HG03097 (cell line): ENCODE measurements at regions not wholly inside any gene's neighbourhood (a gene's known extent, or its start where the extent isn't known, plus 50 kb on each side); places are given as distances from the start of the nearest gene placed in this dataset.

ENCODE experiments used
- ATAC-seq: cut with Tn5 transposase; IDR thresholded peaks from one replicate; pipeline ENCODE4 v1.9.1; 2021; ENCODE audit not compliant: unreplicated experiment, low FRiP score

DNA sequence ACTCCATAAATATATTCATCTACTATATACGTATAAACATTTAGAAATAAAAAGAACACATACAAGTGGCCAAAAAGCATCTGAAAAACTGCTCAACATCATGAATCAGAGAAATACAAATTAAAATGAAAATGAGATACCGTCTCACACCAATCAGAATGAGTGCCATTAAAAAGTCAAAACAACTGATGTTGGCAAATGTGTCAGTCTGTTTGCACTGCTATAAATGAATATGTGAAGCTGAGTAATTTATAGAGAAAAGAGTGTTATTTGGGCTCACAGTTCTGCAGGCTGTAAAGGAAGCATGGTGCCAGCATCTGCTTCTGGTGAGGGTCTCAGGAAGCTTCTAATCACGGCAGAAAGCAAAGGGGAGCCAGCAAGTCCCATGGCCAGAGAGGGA lies 620.3 kb upstream of the CCDC54 start:
- no peak for ATAC-seq

GRCh38 chr3:106758459-106758858 lies 618.8 kb upstream of the CCDC54 start:
- ATAC-seq, result no peak

GRCh38 chr3:106759731-106760130 lies 617.5 kb upstream of the CCDC54 start:
- ATAC-seq, result no peak

- ATAC-seq, result no peak
These were observed 611.9 kb upstream of the CCDC54 start for GRCh38 chr3:106765342-106765741.

GRCh38 chr3:106768941-106769480 lies 608.2 kb upstream of the CCDC54 start:
- ATAC-seq, result no peak

DNA sequence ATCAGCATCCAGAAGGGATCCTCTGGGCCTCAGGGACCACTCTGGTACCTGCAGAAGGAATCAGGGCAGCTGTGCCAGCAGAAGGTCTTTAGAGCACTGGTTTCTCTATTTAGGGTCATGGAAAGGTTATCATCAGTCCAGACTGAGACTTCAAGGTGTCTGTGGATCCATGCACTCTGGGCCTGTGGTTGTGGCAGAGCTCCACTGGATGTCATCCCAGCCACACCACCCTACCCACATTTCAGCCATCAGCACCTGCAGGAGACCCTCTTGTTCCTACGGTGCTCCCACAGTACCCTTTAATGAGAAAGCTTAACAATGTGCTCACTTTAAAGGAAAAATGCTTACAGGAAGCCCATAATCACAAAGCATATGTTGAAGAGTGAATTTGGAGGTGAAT lies 603.4 kb upstream of the CCDC54 start:
- ATAC-seq, result no peak

DNA sequence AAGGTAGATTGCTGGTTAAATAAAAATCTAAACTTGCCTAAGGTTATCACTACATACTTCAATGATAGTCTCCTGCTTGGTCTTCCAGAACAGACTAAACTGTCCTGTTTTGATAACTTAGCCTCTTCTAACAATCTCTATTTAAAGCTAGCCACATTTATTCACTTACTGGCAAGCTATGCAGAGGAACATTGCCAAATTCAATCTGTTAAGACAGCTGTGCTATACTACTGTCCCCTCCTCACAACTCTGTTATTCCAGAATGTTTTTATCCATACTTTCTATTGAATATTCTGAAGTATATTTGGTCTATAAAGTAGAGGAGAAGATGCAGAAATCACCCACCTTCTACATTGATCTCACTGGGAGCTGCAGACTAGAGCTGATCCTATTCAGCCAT lies 594.0 kb upstream of the CCDC54 start:
- no peak for ATAC-seq

GRCh38 chr3:106789276-106789675 lies 588.0 kb upstream of the CCDC54 start:
- ATAC-seq, result no peak

GRCh38 chr3:106792716-106793115 lies 584.5 kb upstream of the CCDC54 start:
- ATAC-seq, result no peak

DNA sequence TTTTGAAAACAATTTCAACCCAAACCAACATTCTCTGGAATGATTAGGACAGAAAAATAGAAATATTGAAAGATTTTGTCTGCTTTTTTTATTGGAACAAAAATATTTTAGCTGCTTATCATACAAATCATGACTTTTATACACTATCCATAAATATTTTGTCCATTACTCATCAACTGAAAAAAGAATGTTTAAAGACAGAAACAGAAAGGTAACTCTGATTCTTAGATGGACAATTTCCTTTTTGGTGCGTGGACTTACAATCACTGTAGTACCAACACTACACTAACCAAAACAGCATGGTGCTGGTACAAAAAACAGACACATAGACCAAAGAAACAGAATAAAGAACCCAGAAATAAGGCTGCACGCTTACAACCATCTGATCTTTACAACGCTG lies 582.8 kb upstream of the CCDC54 start:
- no peak for ATAC-seq

GRCh38 chr3:106795553-106795952 lies 581.7 kb upstream of the CCDC54 start:
- no peak for ATAC-seq

GRCh38 chr3:106797461-106797860 lies 579.8 kb upstream of the CCDC54 start:
- no peak for ATAC-seq

GRCh38 chr3:106805625-106806024 lies 571.6 kb upstream of the CCDC54 start:
- no peak for ATAC-seq

DNA sequence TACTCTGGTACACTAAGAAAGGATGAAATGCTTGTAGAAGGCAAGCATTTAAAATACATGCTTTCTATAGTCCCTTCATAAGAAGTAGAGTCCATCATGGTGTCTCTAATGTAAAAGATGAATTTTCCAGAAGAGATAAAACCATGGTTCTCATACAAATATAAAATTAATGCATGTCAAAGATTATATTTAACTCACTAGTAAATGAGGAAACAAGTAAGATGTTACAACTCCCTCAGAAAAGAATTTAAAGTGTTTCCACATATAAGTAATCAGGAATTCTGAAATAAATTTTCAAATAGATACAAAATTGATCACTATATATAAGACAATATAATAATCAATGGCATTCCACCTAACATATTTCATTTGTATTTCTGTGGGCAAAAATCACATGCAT lies 570.3 kb upstream of the CCDC54 start:
- no peak for ATAC-seq

- no peak for ATAC-seq
These were observed 568.2 kb upstream of the CCDC54 start for GRCh38 chr3:106809041-106809440.

- no peak for ATAC-seq
These were observed 567.5 kb upstream of the CCDC54 start for GRCh38 chr3:106809623-106810299.

DNA sequence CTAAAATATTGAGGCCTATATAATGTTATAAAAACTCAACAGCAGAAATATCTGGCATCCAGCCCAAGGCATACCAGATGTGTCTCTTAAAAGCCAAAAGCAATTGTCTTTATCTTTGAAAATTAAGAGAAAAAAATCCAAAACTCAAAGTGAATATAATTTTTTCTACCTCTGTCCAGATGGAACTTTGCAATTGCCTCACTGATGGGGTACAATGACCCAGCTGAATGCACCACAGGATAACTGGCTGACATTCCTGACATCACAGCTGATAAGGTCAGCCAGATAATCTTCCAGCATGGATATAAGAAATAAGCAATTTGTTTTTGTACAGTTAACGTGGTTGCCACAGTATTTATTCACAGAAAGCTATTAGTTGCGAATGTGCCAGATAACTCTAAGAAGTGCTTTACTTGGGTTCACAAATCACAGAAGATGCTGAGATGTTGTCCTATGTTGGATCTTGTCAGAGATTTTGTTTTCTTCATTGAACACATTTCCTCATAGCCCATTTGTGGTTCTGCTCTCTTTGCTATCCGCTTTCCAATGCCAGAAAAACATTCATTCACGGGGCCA lies 566.9 kb upstream of the CCDC54 start:
- ATAC-seq, result no peak

DNA sequence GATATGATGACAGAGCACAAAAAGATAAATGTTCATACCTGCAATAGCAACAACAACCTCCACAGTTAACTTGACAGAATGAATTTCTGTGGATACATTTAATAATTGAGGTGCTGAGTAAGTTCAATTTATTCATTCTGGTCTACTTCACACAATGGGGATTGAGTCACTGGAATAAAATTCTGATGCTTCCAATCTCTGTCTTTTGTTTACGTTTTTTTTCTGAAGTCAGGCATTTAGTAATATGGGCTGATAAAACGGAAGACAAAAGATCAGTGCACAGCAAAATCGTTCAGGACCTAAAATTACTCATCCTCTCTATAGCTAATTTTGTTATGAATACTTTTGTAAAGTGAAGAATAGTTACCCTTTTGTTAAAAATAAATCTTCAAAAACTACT lies 565.9 kb upstream of the CCDC54 start:
- ATAC-seq, result no peak

DNA sequence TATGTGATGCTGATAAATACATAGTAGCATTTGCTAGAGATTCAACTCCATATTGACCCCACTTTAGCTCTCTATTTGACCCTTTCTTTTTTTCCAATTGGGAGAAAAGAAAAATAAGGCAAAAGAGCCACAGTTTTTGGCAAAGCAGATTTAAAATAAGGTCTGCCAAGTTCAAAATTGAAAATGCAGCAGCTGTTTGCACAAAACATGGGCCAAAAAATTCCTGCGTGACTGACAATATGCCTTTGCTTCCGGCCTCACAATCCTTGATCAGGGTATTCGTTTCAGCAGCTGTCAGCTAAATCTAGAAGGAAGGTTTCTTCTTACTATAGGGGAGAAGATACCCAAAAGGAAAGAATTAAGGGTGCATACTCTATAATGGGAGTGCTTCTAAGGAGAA lies 563.5 kb upstream of the CCDC54 start:
- ATAC-seq, result no peak

GRCh38 chr3:106814231-106814630 lies 563.0 kb upstream of the CCDC54 start:
- ATAC-seq, result no peak

DNA sequence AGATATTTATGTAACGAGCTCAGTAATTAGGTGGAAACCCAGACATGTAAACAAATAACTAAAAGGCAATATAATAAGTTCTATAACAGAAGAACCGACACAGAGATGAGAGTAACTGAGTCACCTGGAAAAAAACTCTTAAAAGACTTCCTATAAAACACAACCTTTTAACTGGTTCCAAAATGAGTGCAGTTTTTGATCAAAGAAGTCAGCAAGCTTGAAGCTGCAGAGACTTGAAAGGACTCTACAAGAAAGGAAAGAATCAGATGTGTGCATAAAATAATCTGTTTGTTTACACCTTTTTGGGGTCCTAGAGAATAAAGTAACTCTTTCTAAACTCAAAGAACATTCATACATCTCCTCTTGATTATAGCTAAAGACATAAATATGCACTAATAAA lies 560.4 kb upstream of the CCDC54 start:
- no peak for ATAC-seq

DNA sequence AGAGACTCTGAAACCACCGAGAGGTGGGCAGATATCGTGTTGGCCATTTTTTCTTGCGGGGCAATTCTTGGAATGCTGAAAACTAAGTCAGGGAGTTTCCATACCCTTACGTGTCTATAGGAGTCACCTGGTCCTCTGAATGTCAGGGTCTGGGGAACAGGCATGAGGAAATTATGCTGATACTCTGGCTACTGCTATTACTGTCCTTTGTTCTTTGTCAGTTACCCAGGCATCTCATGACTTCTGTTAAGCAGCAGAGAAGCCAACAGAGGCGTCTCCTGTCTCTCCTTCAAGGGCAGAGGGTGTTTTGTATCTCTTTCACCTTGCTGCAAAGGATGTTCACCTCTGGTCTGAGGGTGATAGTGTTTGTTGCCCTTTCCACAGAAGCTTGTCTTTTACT lies 559.5 kb upstream of the CCDC54 start:
- no peak for ATAC-seq
